Left hindlimb (tissue), 1 donor: ENCODE measurements at regions not wholly inside any gene's neighbourhood (a gene's known extent, or its start where the extent isn't known, plus 50 kb on each side); places are given as distances from the start of the nearest gene placed in this dataset.
"Not testable (repeated sequence)": the region's sequence is repeated elsewhere in the genome, so short reads cannot be mapped to it uniquely, and the experiment has no call there.

ENCODE experiments used
- DNase-seq: peaks from one replicate; pipeline ENCODE4 v3.0.0-alpha.2; 2018

DNA sequence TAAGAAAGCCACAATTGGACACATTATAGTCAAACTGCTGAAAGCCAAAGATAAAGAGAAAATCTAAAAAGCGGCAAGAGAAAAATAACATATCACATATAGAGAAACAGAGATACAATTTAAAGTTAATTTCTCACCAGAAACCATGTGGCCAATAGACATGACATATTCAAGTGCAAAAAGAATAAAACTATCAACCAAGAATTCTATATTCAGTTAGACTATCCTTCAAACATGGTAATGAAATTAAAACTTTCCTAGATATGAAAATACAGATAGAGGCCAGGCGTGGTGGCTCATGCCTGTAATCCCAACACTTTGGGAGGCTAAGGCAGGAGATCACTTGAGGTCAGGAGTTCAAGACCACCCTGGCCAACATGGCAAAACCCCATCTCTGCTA lies 129.1 kb upstream of the RNF32 start:
- DNase-seq: no peak

- DNase-seq: no peak
These were observed 129.6 kb upstream of the RNF32 start for GRCh38 chr7:156510966-156511365.

DNA sequence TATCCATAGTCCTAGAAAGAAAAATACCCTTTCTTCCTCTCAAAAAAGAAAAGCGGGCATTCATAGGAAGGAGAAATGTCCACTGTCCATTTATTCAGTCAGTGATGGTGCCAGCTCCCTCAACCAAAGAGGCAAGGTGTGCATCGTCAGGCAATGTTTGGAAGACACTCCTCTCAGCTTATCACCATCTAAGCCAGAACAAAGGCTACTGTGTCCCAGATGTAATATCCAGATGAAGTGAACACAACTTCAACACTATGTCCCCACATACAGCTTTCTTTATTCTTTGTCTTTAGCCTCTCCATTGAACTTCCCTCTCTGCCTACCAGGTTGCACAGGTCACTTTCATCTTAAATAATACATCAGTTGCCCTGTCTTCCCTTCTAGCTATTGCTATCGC lies 131.4 kb upstream of the RNF32 start:
- no peak for DNase-seq

GRCh38 chr7:156505876-156506275 lies 134.7 kb upstream of the RNF32 start:
- no peak for DNase-seq

DNA sequence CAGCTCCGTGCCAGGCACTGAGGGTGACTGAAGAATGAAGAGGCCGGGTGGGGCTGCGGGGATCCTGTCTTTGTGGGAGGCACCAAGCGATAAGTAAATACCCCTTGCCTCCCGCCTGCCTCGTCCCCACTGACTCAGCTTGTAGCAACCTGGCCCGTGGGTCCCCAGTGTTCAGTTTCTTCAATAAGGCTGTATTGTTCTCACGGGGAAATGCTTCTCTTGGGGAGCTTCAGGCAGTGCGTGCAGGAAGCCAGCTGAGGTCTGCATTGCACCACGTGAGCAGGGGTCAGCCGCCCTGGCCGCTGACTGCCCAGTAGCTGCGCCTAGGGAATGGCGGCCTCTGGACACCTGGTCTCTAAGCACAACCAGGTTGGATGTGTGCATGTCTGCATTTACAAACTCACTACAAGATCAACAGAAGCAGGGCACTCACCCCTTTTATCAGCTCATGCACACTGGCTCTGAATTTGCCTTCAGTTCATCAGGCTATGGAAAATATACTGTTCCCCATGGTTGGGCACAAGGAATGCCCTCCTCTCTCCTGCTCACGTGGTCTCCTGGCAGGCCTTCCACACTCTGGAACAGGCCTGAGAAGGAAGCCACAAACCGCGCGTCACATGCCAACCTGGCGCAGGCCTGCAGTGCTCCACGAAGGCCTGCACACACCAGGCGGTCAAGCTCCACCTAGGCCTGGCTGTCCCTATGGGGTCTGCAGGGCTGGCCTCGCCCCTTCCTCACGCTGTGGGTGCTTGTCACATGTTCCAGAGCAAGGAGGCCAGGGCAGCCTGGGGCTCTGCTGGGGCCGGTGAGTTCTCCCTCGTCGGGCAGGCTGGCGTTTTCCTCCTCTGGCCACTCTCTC lies 135.7 kb upstream of the RNF32 start:
- no peak for DNase-seq

- DNase-seq: no peak
These were observed 136.6 kb upstream of the RNF32 start for GRCh38 chr7:156504006-156504405.

DNA sequence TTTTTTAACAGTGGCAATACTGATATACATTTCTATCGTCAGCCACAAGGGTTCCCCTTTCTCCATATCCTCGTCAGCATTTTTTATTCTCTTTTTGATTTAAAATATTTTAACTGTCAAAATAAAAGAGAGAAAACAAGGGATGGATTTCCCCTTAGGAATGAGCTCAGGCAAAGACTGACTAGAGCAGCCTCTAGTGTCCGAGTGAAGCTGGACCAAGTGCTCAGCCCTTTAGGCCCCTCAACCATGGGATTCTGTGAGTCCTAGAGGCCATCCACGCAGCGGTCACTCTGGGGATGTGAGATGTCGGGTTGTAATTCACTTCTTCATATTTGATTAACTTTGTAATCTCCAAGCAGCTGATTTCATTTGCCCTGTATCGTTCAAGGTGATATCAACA lies 137.4 kb upstream of the RNF32 start:
- DNase-seq: no peak

DNA sequence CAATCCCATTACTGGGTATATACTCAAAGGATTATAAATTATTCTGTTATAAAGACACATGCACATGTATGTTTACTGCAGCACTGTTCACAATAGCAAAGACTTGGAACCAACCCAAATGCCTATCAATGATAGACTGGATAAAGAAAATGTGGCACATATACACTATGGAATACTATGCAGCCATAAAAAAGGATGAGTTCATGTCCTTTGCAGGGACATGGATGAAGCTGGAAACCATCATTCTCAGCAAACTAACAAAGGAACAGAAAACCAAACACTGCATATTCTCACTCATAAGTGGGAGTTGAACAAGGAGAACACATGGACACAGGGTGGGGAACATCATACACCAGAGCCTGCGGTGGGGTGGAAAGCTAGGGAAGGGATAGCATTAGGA lies 138.8 kb upstream of the RNF32 start:
- not testable (repeated sequence) for DNase-seq

GRCh38 chr7:156499247-156499881 lies 141.2 kb upstream of the RNF32 start:
- no peak for DNase-seq

DNA sequence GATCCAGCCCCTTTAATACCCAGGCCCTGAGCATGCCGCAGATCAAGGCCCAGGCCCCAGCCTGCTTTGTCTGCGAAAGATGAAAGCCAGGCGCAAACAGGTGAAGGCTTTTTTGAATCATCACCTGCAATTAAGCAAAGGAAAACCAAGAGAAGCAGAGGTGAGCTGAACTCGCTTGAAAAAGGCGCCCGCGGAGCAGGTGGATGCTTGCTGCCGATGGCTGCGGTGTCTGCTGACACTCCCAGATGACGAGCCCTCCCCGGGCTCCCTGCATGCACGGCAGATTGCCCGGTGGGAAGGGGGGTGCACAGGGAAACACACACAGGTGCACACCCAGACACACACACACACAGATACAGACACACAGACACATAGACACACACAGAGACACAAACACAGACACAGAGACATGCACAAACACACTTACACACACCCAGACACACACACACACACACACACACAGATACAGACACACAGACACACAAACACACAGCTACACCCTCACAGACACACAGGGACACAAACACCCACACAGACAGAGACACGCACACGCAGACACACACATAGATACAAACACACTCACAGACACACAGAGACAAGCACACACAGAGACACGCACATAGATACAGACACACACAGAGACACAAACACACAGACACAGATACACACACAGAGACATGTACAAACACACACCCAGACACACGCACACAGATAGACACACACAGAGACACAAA lies 142.6 kb upstream of the RNF32 start:
- DNase-seq: no peak

DNA sequence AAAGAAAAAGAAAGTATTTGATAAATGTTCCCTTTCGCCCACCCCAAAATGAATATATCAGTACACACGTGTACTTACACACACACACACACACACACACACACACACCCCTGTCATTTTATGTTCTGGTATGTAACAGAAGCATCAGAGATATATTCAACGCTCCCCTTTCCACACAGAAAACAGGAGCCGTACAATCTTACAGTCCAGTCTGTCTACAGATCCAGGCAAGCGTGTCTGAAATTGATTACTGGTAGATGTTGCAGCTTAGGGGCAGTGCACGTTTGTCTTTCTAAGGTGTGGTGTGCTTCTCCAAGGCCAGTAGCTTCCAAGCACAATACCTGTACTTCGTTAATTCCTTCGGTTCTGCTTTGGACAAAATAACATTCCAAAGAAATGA lies 143.7 kb upstream of the RNF32 start:
- DNase-seq: no peak

- no peak for DNase-seq
These were observed 144.2 kb upstream of the RNF32 start for GRCh38 chr7:156496363-156496769.

- DNase-seq: no peak
These were observed 145.6 kb upstream of the RNF32 start for GRCh38 chr7:156494960-156495359.

GRCh38 chr7:156493942-156494341 lies 146.6 kb upstream of the RNF32 start:
- DNase-seq: no peak

DNA sequence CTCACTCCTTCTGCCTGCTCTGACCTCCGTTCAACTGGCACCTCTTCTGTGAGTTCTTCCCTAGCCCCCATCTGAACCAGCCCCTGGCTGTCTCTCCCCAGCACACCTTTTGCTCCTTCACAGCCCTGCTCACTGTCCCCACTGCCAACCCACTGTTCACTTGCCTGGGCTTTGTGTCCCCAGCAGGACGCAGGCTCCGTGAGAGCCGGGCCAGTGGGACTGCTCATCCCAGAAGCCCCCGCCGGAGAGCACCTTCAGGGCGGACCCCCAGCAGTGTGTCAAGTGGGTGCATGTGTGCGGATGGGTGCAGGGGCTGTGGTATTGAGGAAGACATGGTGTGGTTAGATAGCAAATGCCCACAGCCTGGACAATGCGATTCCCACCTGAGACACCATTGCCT lies 148.4 kb upstream of the RNF32 start:
- no peak for DNase-seq

- DNase-seq: no peak
These were observed 149.1 kb upstream of the RNF32 start for GRCh38 chr7:156491435-156491834.

GRCh38 chr7:156490021-156490800 lies 150.4 kb upstream of the RNF32 start:
- no peak for DNase-seq

- no peak for DNase-seq
These were observed 152.6 kb upstream of the RNF32 start for GRCh38 chr7:156487811-156488533.

GRCh38 chr7:156480671-156481070 lies 159.9 kb upstream of the RNF32 start:
- DNase-seq: no peak

DNA sequence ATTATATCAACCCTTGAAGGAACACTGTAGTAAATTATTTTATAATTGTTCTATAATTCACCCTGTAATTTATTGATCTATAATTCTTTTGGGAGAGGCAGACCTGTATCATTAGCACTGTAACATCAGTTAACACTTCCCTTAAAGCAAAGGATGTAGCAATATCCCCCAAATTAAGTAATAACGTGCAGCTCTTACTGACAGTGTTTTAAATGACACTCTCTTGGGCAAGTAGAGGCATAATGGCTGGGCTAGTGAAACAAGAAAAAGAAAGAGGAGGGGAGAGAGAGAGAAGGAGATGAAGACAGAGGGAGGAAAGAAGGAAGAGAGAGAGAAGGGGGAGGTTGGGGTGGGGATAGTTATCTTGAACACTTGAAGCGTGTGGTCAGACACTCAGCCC lies 161.0 kb upstream of the RNF32 start:
- no peak for DNase-seq

GRCh38 chr7:156478486-156478885 lies 162.1 kb upstream of the RNF32 start:
- DNase-seq: no peak

- no peak for DNase-seq
These were observed 164.9 kb upstream of the RNF32 start for GRCh38 chr7:156475666-156476065.
